ENCODE measurements at regions not wholly inside any gene's neighbourhood (a gene's known extent, or its start where the extent isn't known, plus 50 kb on each side); places are given as distances from the start of the nearest gene placed in this dataset.

GRCh38 chr2:180599804-180600203, 380.6 kb upstream of the UBE2E3 start:
- TF ChIP-seq, protein P1, sequence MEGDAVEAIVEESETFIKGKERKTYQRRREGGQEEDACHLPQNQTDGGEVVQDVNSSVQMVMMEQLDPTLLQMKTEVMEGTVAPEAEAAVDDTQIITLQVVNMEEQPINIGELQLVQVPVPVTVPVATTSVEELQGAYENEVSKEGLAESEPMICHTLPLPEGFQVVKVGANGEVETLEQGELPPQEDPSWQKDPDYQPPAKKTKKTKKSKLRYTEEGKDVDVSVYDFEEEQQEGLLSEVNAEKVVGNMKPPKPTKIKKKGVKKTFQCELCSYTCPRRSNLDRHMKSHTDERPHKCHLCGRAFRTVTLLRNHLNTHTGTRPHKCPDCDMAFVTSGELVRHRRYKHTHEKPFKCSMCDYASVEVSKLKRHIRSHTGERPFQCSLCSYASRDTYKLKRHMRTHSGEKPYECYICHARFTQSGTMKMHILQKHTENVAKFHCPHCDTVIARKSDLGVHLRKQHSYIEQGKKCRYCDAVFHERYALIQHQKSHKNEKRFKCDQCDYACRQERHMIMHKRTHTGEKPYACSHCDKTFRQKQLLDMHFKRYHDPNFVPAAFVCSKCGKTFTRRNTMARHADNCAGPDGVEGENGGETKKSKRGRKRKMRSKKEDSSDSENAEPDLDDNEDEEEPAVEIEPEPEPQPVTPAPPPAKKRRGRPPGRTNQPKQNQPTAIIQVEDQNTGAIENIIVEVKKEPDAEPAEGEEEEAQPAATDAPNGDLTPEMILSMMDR (conservative IDR thresholded peaks at IDR 0.05; ENCODE audit: low read depth, low read length) = no peak
- TF ChIP-seq POLR2A (IDR thresholded peaks at IDR 0.05; ENCODE audit: low read depth, low read length) (no peak), CHD1 (IDR thresholded peaks at IDR 0.05; ENCODE audit: low read depth, low read length) (no peak), MXI1 (IDR thresholded peaks at IDR 0.05; ENCODE audit: borderline replicate concordance, low read depth, low read length) (no peak), SMC3 (IDR thresholded peaks at IDR 0.05; ENCODE audit: low read depth, low read length) (no peak), RFX5 (IDR thresholded peaks at IDR 0.05; ENCODE audit: low read depth, low read length) (no peak), ELK1 (IDR thresholded peaks at IDR 0.05; ENCODE audit: borderline replicate concordance, low read depth, low read length) (no peak), RCOR1 (IDR thresholded peaks at IDR 0.05; ENCODE audit: insufficient replicate concordance, low read length) (no peak)
- TF ChIP-seq, protein P2, sequence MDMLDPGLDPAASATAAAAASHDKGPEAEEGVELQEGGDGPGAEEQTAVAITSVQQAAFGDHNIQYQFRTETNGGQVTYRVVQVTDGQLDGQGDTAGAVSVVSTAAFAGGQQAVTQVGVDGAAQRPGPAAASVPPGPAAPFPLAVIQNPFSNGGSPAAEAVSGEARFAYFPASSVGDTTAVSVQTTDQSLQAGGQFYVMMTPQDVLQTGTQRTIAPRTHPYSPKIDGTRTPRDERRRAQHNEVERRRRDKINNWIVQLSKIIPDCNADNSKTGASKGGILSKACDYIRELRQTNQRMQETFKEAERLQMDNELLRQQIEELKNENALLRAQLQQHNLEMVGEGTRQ (IDR thresholded peaks at IDR 0.05; ENCODE audit: low read depth, low read length) = no peak
